DND-41 (cell line): ENCODE measurements at regions not wholly inside any gene's neighbourhood (a gene's known extent, or its start where the extent isn't known, plus 50 kb on each side); places are given as distances from the start of the nearest gene placed in this dataset.

Experiments used
- EZH2 ChIP-seq: IDR thresholded peaks from 3 replicates; pipeline ENCODE4 v1.6.1; 2012; ENCODE audit warnings: borderline replicate concordance, low read depth, mild to moderate bottlenecking, moderate library complexity, low read length, inconsistent platforms; ENCODE audit not compliant: severe bottlenecking
- TF ChIP-seq, protein P1 (sequence below): IDR thresholded peaks from 2 replicates; pipeline ENCODE4 v1.5.1; 2012; ENCODE audit warnings: borderline replicate concordance, low read length, moderate library complexity, mild to moderate bottlenecking; ENCODE audit not compliant: poor library complexity, severe bottlenecking; ENCODE audit errors: extremely low read depth

DNA sequence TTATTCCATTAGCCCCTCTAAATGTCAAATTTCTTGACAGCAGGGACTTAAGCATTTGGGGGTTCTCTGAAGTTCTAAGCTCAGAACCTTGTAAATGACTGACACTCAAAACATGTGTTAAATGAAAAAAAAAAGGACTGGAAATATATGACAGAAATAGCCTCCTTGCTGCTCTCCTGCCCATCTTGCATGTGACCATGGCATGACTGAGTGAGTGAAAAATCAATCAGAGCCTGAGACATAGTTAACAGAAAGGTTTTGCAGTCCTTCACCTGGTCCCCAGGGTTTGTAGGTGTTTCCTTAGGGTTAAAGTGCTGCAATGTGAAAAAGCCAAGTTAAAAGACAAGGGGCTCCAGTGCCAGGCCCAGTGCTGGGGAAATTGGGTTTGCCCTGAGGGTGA lies 168.1 kb downstream of the ZBTB18 start:
- no peak for TF ChIP-seq EZH2
- TF ChIP-seq, protein P1, sequence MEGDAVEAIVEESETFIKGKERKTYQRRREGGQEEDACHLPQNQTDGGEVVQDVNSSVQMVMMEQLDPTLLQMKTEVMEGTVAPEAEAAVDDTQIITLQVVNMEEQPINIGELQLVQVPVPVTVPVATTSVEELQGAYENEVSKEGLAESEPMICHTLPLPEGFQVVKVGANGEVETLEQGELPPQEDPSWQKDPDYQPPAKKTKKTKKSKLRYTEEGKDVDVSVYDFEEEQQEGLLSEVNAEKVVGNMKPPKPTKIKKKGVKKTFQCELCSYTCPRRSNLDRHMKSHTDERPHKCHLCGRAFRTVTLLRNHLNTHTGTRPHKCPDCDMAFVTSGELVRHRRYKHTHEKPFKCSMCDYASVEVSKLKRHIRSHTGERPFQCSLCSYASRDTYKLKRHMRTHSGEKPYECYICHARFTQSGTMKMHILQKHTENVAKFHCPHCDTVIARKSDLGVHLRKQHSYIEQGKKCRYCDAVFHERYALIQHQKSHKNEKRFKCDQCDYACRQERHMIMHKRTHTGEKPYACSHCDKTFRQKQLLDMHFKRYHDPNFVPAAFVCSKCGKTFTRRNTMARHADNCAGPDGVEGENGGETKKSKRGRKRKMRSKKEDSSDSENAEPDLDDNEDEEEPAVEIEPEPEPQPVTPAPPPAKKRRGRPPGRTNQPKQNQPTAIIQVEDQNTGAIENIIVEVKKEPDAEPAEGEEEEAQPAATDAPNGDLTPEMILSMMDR: no peak
